Erythroblast (primary cell): ENCODE measurements at regions not wholly inside any gene's neighbourhood (a gene's known extent, or its start where the extent isn't known, plus 50 kb on each side); places are given as distances from the start of the nearest gene placed in this dataset.

ENCODE experiments used
- GATA1 ChIP-seq: IDR thresholded peaks from 2 replicates; pipeline ENCODE4 v1.6.1; 2011; ENCODE audit warnings: low read depth, mild to moderate bottlenecking, control low read depth, low read length, moderate library complexity
- POLR2A ChIP-seq: IDR thresholded peaks from 2 replicates; pipeline ENCODE4 v1.6.1; 2011; ENCODE audit warnings: mild to moderate bottlenecking, low read length

GRCh38 chr1:232144696-232145230 lies 485.2 kb downstream of the SIPA1L2 start:
- TF ChIP-seq POLR2A (no peak), GATA1 (no peak)
